OCI-LY7 (cell line): ENCODE measurements at regions not wholly inside any gene's neighbourhood (a gene's known extent, or its start where the extent isn't known, plus 50 kb on each side); places are given as distances from the start of the nearest gene placed in this dataset.

Experiments used
- CTCF ChIP-seq: fragments of 200-600 bp; sonication (generic); conservative IDR thresholded peaks from 2 replicates; pipeline ENCODE4 v1.5.1; 2014; ENCODE audit warnings: mild to moderate bottlenecking, antibody characterized with exemption, low read length, moderate library complexity, mixed read lengths
- EZH2phosphoT487 ChIP-seq: fragments of 200-600 bp; sonication (generic); IDR thresholded peaks from 2 replicates; pipeline ENCODE4 v1.6.1; 2018; ENCODE audit warnings: low read depth, borderline replicate concordance, mild to moderate bottlenecking, mixed run types, antibody characterized with exemption, low read length, moderate library complexity, mixed read lengths

DNA sequence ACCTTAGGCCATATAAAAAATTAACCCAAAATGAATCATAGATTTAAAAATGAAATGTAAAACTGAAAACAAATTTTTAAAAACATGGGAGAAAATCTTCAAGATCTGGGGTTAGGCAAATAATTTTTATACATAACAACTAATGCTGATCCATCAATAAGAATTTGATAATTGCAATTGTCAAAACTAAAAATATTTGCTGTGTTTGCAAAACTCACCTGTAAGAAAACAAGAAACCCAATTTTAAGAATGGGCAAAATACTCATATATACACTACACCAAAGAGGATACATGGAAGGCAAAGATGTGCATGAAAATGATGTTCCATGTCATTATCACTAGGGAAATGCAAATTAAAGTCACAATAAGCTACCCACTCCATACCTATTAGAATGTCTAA, 194.8 kb upstream of the NRP1 start:
- no peak for TF ChIP-seq CTCF
- no peak for TF ChIP-seq EZH2phosphoT487
